Psoas muscle (tissue), 7 donors: ENCODE measurements at regions not wholly inside any gene's neighbourhood (a gene's known extent, or its start where the extent isn't known, plus 50 kb on each side); places are given as distances from the start of the nearest gene placed in this dataset.

Experiments
- ATAC-seq, 4 donors: fragments of 200-7000 bp; cut with Tn5 transposase; one replicate each; pipeline ENCODE4 v1.9.1; 2020; ENCODE audit warnings: moderate library complexity in 3 of 4, mild to moderate bottlenecking in 2 of 4
- DNase-seq, 2 donors: peaks; one replicate each; pipeline ENCODE4 v3.0.0-alpha.2; 2020
- H3K27ac ChIP-seq: fragments of 200-600 bp; one replicate; pipeline ENCODE4 v1.8.0; 2022
- H3K27me3 ChIP-seq, 3 donors: fragments of 200-600 bp in 1 of 3; one replicate each; pipeline versions ENCODE4 v1.6.1 to v1.8.0; 2013 to 2022; ENCODE audit warnings: low read length in 2 of 3, mild to moderate bottlenecking in 2 of 3, moderate library complexity in 1 of 3; ENCODE audit not compliant: insufficient read depth in 3 of 3
- H3K36me3 ChIP-seq, 2 donors: fragments of 200-600 bp in 1 of 2; one replicate each; pipeline versions ENCODE4 v1.6.1 to v1.8.0; 2013 to 2022; ENCODE audit warnings: low read depth in 1 of 2, mild to moderate bottlenecking in 1 of 2, moderate library complexity in 1 of 2; ENCODE audit not compliant: insufficient read depth in 1 of 2
- H3K4me1 ChIP-seq: fragments of 200-600 bp; one replicate; pipeline ENCODE4 v1.8.0; 2022
- H3K4me3 ChIP-seq: fragments of 200-600 bp; one replicate; pipeline ENCODE4 v1.8.0; 2022; ENCODE audit warnings: mild to moderate bottlenecking
- H3K9me3 ChIP-seq: fragments of 200-600 bp; one replicate; pipeline ENCODE4 v1.8.0; 2022
- WGBS, 3 donors: extraction: QIAGEN DNeasy Blood & Tissue Kit; methylation state at CpG; one replicate each; pipeline versions ENCODE4 v1.1.6 to v1.1.7; 2013; 5-methylcytosine and 5-hydroxymethylcytosine counted together
- intact Hi-C, 2 donors: fragments of 100-400 bp; cut with DNase I; formaldehyde crosslinking; loops; one replicate each; pipeline versions ENCODE4 v1.11.0 to v1.14.2; 2022
- TF ChIP-seq, protein P1 (sequence below): fragments of 200-600 bp; IDR thresholded peaks from one replicate; pipeline ENCODE4 v1.8.0; 2022; ENCODE audit warnings: antibody characterized with exemption
- donor health status: healthy with polysubstance abuse.
- donor health status: DM: no; HTN: no; CAD: no; lungs with moderate emphysema.
- donor health status: Bipolar disorder and iron deficiency.
- donor health status: healthy.
- donor health status: DM: yes; HTN: yes; CAD: no.
- donor health status: DM: no; HTN: no; CAD: no.
- donor health status: DM: yes; HTN: yes; CAD: no.

GRCh38 chr16:6363896-6364607 is 968.6 kb upstream of the RBFOX1 start:
- WGBS, 3 donors, result 66 to 68% (median 66%) methylated on average over 6 of the region's 6 CpGs
- TF ChIP-seq, protein P1, sequence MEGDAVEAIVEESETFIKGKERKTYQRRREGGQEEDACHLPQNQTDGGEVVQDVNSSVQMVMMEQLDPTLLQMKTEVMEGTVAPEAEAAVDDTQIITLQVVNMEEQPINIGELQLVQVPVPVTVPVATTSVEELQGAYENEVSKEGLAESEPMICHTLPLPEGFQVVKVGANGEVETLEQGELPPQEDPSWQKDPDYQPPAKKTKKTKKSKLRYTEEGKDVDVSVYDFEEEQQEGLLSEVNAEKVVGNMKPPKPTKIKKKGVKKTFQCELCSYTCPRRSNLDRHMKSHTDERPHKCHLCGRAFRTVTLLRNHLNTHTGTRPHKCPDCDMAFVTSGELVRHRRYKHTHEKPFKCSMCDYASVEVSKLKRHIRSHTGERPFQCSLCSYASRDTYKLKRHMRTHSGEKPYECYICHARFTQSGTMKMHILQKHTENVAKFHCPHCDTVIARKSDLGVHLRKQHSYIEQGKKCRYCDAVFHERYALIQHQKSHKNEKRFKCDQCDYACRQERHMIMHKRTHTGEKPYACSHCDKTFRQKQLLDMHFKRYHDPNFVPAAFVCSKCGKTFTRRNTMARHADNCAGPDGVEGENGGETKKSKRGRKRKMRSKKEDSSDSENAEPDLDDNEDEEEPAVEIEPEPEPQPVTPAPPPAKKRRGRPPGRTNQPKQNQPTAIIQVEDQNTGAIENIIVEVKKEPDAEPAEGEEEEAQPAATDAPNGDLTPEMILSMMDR, result no peak
- Histone ChIP-seq H3K4me3 (no peak overlapping the region), H3K9me3 (no peaks in the 10 kb centered on the region), H3K36me3 (no peaks in the 10 kb centered on the region), H3K27me3 (no peaks in the 10 kb centered on the region), H3K27ac (no peak overlapping the region), H3K4me1 (no peaks in the 10 kb centered on the region)
- intact Hi-C loops, result no loop called here
- ATAC-seq, result no peak
- no peak for DNase-seq

DNA sequence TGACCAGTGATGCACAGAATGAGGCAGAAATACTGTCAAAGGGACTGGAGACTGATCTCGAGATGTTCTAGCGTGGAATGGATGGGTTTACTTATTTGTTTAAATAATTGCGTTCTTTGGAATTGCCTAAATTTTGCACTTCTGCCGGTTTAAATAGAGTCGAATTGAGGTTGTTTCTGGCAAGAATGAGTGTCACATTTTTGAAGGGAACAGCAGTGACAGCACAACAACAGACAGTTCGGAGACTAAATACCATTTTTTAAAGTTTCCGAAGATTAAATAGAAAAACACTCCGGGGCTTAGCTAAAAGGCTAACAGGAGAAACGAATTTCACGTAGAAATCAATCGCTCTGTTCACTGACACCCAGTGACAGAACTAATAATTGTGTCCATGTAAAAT is 969.2 kb upstream of the RBFOX1 start:
- TF ChIP-seq, protein P1, result no peak

DNA sequence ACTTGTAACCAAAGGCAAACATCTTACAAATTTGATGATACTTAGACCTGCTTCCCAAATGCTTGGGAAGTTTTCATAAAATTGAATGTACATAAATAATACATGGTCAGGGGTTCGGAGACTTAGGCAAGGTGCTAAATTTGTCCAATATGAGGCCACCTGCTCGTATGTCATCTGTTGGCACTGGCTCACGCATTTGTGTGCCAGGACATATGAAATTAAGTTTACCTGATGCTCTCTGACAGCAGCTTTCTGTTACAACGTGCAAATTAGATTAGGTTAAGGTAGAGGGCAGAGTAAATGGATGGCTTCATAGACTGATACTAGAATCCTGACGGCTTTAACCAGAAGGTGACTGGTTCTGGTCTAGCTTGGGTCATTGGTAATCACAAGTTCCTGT is 970.3 kb upstream of the RBFOX1 start:
- no peak for DNase-seq
- Histone ChIP-seq H3K27me3 (no peaks in the 10 kb centered on the region), H3K4me1 (no peaks in the 10 kb centered on the region), H3K4me3 (no peak overlapping the region), H3K9me3 (no peaks in the 10 kb centered on the region), H3K36me3 (no peaks in the 10 kb centered on the region), H3K27ac (no peak overlapping the region)
- 58 to 62% (median 60%) methylated on average over 5 of the region's 5 CpGs for WGBS, 3 donors
- ATAC-seq, result no peak
- TF ChIP-seq, protein P1, result no peak
- intact Hi-C loops, result no loop called here

More for the DNA sequence above, 969.2 kb upstream of the RBFOX1 start:
- no peaks in the 10 kb centered on the region for H3K4me1 ChIP-seq
- no peak overlapping the region for H3K27ac ChIP-seq
- no peaks in the 10 kb centered on the region for H3K27me3 ChIP-seq
- ATAC-seq, result no peak
- H3K4me3 ChIP-seq, result no peak overlapping the region
- H3K36me3 ChIP-seq, result no peaks in the 10 kb centered on the region
- WGBS, 3 donors, result 75 to 86% (median 84%) methylated on average over 11 of the region's 11 CpGs
- intact Hi-C loops, result no loop called here
- H3K9me3 ChIP-seq, result no peaks in the 10 kb centered on the region
- no peak for DNase-seq

GRCh38 chr16:6360641-6361040 is 972.0 kb upstream of the RBFOX1 start:
- no peak overlapping the region for H3K27ac ChIP-seq
- H3K27me3 ChIP-seq, result no peaks in the 10 kb centered on the region
- no peaks in the 10 kb centered on the region for H3K4me1 ChIP-seq
- peaks cover 4% of the 10 kb centered on the region for H3K9me3 ChIP-seq
- H3K36me3 ChIP-seq, result no peaks in the 10 kb centered on the region
- 87 to 88% (median 88%) methylated on average over 7 of the region's 7 CpGs for WGBS, 3 donors
- DNase-seq (no peak), ATAC-seq (no peak)
- TF ChIP-seq, protein P1, result no peak
- intact Hi-C loops, result no loop called here
- no peak overlapping the region for H3K4me3 ChIP-seq

DNA sequence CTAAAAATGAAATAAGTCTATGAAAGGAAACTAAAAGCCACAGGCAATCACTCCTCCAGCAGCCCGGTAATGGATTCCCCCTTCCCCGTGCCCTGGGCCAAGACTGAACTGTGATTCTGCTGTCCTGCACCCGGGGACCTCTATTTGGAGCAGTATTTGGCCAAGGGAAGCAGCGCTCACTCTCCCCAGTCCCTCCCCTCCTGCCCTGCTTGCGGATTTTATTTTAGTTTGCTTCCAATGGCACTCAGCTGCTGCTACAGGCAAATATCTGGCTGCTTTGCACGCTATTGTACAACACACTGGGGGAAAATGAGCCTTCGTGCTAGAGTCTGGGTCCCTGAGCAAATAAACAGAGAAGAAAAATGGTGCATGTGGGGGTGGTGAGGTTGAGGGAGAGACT is 975.7 kb upstream of the RBFOX1 start:
- intact Hi-C loops, result no loop called here
- DNase-seq, result no peak
- WGBS, 3 donors, result 36 to 43% (median 37%) methylated on average over 7 of the region's 7 CpGs
- no peak overlapping the region for H3K27ac ChIP-seq
- TF ChIP-seq, protein P1, result no peak
- H3K9me3 ChIP-seq, result peaks cover 4% of the 10 kb centered on the region
- ATAC-seq, result no peak
- H3K27me3 ChIP-seq, result no peaks in the 10 kb centered on the region
- H3K4me1 ChIP-seq, result no peaks in the 10 kb centered on the region
- H3K4me3 ChIP-seq, result no peak overlapping the region
- H3K36me3 ChIP-seq, result no peaks in the 10 kb centered on the region
